Fibroblast of lung (primary cell): ENCODE measurements at regions not wholly inside any gene's neighbourhood (a gene's known extent, or its start where the extent isn't known, plus 50 kb on each side); places are given as distances from the start of the nearest gene placed in this dataset.

Experiments used
- EZH2 ChIP-seq: IDR thresholded peaks from 2 replicates; pipeline ENCODE4 v1.5.1; 2012; ENCODE audit warnings: low read length, control low read depth, mild to moderate bottlenecking; ENCODE audit errors: missing control alignments
- TF ChIP-seq, protein P1 (sequence below), 2 donors: IDR thresholded peaks in 1 of 2; conservative IDR thresholded peaks in 1 of 2; 1 replicate in 1 of 2; 2 replicates in 1 of 2; pipeline ENCODE4 v1.5.1; 2011 to 2012; ENCODE audit warnings: low read length in 2 of 2, control low read depth in 1 of 2, inconsistent platforms in 1 of 2, low read depth in 1 of 2, mild to moderate bottlenecking in 1 of 2

DNA sequence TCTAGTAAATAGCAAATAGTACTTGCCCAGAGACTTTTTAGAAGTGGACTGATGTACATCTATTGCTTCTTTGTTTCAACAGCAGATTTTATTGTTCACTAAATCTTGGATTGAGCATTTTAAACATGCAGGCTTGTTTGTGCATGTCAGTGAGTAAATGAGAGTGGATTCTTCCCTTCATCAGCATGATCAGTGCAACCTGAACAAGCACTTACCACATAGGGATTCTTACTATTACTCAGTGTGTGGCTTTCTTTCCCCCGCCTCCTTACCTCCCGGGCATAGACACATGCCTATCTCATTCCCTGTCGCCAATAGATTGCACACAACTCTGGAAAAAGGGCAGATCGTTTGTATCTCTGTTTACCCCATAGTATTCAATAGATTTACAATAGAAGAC lies 197.5 kb downstream of the C11orf87 start:
- TF ChIP-seq, protein P1, sequence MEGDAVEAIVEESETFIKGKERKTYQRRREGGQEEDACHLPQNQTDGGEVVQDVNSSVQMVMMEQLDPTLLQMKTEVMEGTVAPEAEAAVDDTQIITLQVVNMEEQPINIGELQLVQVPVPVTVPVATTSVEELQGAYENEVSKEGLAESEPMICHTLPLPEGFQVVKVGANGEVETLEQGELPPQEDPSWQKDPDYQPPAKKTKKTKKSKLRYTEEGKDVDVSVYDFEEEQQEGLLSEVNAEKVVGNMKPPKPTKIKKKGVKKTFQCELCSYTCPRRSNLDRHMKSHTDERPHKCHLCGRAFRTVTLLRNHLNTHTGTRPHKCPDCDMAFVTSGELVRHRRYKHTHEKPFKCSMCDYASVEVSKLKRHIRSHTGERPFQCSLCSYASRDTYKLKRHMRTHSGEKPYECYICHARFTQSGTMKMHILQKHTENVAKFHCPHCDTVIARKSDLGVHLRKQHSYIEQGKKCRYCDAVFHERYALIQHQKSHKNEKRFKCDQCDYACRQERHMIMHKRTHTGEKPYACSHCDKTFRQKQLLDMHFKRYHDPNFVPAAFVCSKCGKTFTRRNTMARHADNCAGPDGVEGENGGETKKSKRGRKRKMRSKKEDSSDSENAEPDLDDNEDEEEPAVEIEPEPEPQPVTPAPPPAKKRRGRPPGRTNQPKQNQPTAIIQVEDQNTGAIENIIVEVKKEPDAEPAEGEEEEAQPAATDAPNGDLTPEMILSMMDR (conservative IDR thresholded peaks at IDR 0.05 in 1 of 2, IDR thresholded peaks at IDR 0.05 in 1 of 2; ENCODE audit: low read depth in 1 of 2, low read length in 2 of 2) = no peak
- no peak for TF ChIP-seq EZH2
